ENCODE measurements at regions not wholly inside any gene's neighbourhood (a gene's known extent, or its start where the extent isn't known, plus 50 kb on each side); places are given as distances from the start of the nearest gene placed in this dataset.
"Not testable (repeated sequence)": the region's sequence is repeated elsewhere in the genome, so short reads cannot be mapped to it uniquely, and the experiment has no call there.

DNA sequence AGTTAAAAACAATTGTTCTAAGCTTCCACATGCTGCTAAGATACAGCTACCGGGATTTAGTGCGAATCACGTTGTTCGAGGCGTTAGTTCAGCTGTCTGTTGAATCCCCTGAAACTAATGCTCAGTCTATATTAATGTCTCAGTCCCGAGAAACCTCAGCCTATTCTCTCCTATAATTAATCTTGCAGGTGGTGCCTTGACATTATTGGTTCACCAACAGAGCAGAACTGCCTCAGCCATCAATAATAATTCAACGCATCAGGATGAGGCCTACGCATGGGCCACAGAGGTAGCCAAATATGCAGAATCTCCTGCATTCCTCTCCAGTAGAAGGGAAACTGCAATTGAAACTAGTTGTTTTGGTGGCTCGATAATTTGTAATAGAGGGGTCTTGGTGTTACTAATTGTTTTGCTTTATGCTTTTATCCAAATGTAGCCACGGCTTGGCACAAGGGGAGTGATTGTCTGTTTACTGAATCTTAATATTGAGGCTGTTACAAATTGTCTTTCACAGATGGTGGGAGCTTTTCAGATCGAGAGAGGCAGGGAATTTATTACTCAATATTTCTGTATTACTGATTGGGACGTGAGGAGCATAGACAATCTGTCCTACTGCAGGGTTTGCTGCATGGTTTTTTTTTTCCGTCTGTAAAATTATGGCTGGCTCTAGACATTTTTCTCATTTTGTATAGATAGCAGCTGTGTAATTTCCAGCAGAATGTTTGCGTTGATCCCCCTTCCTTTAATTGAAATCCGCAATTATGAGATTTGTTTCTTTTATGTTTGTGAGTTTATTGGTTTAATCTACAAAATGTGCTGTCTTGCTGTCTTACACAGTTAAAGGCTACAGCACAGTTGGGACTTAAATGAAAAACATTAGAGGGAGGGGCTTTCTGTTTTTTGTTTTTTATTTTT is 1036.5 kb upstream of the NOVA1 start:
- Histone ChIP-seq H3K9ac (ENCODE audit: insufficient read depth in 1 of 2, low read length in 2 of 2) (no peak overlapping the region), H3K27me3 (ENCODE audit: control insufficient read depth in 3 of 3, insufficient read depth in 3 of 3, low read length in 2 of 3) (no peaks in the 10 kb centered on the region), H3K4me3 (no peak overlapping the region), H3K36me3 (ENCODE audit: control insufficient read depth in 4 of 4, insufficient read depth in 4 of 4, low read length in 4 of 4) (no peaks in the 10 kb centered on the region), H3K27ac (ENCODE audit: low read depth in 1 of 2, low read length in 1 of 2) (no peak overlapping the region), H3K4me1 (ENCODE audit: control insufficient read depth in 5 of 5, insufficient read depth in 5 of 5, low read length in 5 of 5) (no peaks in the 10 kb centered on the region), H3K9me3 (ENCODE audit: control insufficient read depth in 4 of 4, insufficient read depth in 3 of 4, low read length in 3 of 4) (no peaks in the 10 kb centered on the region)
- no peak for DNase-seq
- no peak for ATAC-seq (ENCODE audit: insufficient read depth, low FRiP score)
- TF ChIP-seq, protein P1, sequence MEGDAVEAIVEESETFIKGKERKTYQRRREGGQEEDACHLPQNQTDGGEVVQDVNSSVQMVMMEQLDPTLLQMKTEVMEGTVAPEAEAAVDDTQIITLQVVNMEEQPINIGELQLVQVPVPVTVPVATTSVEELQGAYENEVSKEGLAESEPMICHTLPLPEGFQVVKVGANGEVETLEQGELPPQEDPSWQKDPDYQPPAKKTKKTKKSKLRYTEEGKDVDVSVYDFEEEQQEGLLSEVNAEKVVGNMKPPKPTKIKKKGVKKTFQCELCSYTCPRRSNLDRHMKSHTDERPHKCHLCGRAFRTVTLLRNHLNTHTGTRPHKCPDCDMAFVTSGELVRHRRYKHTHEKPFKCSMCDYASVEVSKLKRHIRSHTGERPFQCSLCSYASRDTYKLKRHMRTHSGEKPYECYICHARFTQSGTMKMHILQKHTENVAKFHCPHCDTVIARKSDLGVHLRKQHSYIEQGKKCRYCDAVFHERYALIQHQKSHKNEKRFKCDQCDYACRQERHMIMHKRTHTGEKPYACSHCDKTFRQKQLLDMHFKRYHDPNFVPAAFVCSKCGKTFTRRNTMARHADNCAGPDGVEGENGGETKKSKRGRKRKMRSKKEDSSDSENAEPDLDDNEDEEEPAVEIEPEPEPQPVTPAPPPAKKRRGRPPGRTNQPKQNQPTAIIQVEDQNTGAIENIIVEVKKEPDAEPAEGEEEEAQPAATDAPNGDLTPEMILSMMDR (IDR thresholded peaks at IDR 0.05; ENCODE audit: control extremely low read depth, extremely low read depth) = no peak
- WGBS, 2 donors = 86 to 91% methylated on average over 15 of the region's 15 CpGs

DNA sequence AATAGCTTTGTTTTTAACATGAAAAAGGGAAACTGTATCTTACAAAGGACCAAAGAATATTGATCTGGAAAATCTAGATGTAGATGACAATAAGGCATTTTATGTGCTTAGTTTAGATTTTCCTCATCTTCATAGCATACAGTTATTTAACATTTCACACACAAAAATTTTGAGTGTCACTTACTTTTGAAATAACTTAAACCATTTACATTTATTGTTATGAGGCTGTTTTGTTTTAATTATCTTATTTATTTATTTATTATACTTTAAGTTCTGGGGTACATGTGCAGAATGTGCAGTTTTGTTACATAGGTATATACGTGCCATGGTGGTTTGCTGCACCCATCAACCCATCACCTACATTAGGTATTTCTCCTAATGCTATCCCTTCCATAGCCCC is 1042.9 kb upstream of the NOVA1 start:
- WGBS, 2 donors = 88 to 97% methylated on average over 1 of the region's 1 CpG
- H3K9ac ChIP-seq (ENCODE audit: insufficient read depth in 1 of 2, low read length in 2 of 2); H3K36me3 ChIP-seq (ENCODE audit: control insufficient read depth in 4 of 4, insufficient read depth in 4 of 4, low read length in 4 of 4); DNase-seq; H3K4me3 ChIP-seq; H3K4me1 ChIP-seq (ENCODE audit: control insufficient read depth in 5 of 5, insufficient read depth in 5 of 5, low read length in 5 of 5); H3K9me3 ChIP-seq (ENCODE audit: control insufficient read depth in 4 of 4, insufficient read depth in 3 of 4, low read length in 3 of 4); ATAC-seq (ENCODE audit: insufficient read depth, low FRiP score); H3K27me3 ChIP-seq (ENCODE audit: control insufficient read depth in 3 of 3, insufficient read depth in 3 of 3, low read length in 2 of 3); H3K27ac ChIP-seq (ENCODE audit: low read depth in 1 of 2, low read length in 1 of 2): not testable (repeated sequence)

DNA sequence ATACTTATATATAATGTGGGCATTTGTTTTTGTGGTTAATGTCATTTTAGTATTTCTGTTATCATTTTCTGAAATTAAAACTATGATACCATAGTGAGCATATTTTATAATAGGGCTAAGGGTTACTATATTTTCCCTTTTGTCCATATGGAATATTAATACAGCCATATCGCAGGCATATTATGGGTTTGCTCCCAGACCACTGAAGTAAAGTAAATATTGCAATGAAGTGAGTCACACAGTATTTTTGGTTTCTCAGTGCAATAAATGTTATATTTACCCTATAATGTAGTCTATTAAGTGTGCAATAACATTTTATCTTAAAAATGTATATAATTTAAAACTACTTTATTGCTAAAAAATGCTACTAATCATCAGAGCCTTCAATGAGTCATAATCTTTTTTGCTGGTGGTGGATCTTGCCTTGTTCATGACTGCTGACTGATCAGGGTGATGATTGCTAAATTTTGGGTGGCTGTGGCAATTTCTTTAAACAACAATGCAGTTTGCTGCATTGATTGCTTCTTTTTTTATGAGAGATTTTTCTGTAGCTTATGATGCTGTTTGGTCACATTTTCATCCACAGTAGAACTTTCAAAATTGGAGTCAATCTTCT is 1044.5 kb upstream of the NOVA1 start:
- WGBS, 2 donors = 97 to 98% methylated on average over 1 of the region's 1 CpG
- ATAC-seq (ENCODE audit: insufficient read depth, low FRiP score) = no peak
- H3K4me3 ChIP-seq = no peak overlapping the region

DNA sequence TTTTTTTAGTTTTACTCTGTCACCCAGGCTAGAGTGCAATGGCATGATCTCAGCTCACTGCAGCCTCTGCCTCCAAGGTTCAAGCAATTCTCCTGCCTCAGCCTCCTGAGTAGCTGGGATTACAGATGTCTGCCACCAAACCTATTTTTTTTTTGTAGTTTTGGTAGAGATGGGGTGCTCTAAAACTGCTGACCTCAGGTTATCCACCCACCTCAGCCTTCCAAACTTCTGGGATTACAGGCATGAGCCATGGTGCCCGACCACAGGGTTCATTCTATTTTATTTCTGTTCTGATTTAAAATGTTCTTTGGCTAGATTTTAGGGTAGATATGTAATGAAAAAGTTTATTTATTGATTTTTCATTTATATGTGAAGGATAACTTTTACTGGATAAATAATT is 1062.8 kb upstream of the NOVA1 start:
- Histone ChIP-seq H3K36me3 (ENCODE audit: control insufficient read depth in 4 of 4, insufficient read depth in 4 of 4, low read length in 4 of 4) (no peaks in the 10 kb centered on the region), H3K27me3 (ENCODE audit: control insufficient read depth in 3 of 3, insufficient read depth in 3 of 3, low read length in 2 of 3) (no peaks in the 10 kb centered on the region), H3K9me3 (ENCODE audit: control insufficient read depth in 4 of 4, insufficient read depth in 3 of 4, low read length in 3 of 4) (peaks cover 0 to 6% (median 0%) of the 10 kb centered on the region in 4 donors), H3K4me1 (ENCODE audit: control insufficient read depth in 5 of 5, insufficient read depth in 5 of 5, low read length in 5 of 5) (no peaks in the 10 kb centered on the region), H3K27ac (ENCODE audit: low read depth in 1 of 2, low read length in 1 of 2) (no peak overlapping the region), H3K9ac (ENCODE audit: insufficient read depth in 1 of 2, low read length in 2 of 2) (no peak overlapping the region), H3K4me3 (no peak overlapping the region)
- ATAC-seq (ENCODE audit: insufficient read depth, low FRiP score) (no peak), DNase-seq (no peak)
- TF ChIP-seq, protein P1 (IDR thresholded peaks at IDR 0.05; ENCODE audit: control extremely low read depth, extremely low read depth) = no peak
- 74 to 75% methylated on average over 1 of the region's 1 CpG for WGBS, 2 donors

More for the DNA sequence above, 1044.5 kb upstream of the NOVA1 start:
- peaks cover 0 to 3% (median 0%) of the 10 kb centered on the region in 4 donors for H3K9me3 ChIP-seq (ENCODE audit: control insufficient read depth in 4 of 4, insufficient read depth in 3 of 4, low read length in 3 of 4)
- DNase-seq = no peak
- H3K4me1 ChIP-seq (ENCODE audit: control insufficient read depth in 5 of 5, insufficient read depth in 5 of 5, low read length in 5 of 5) = no peaks in the 10 kb centered on the region
- TF ChIP-seq, protein P1 (IDR thresholded peaks at IDR 0.05; ENCODE audit: control extremely low read depth, extremely low read depth) = no peak
- H3K9ac ChIP-seq (ENCODE audit: insufficient read depth in 1 of 2, low read length in 2 of 2) = no peak overlapping the region
- no peaks in the 10 kb centered on the region for H3K36me3 ChIP-seq (ENCODE audit: control insufficient read depth in 4 of 4, insufficient read depth in 4 of 4, low read length in 4 of 4)
- H3K27ac ChIP-seq (ENCODE audit: low read depth in 1 of 2, low read length in 1 of 2) = no peak overlapping the region
- no peaks in the 10 kb centered on the region for H3K27me3 ChIP-seq (ENCODE audit: control insufficient read depth in 3 of 3, insufficient read depth in 3 of 3, low read length in 2 of 3)

Data from lung (tissue), 11 donors.